K562 (cell line): ENCODE measurements at regions not wholly inside any gene's neighbourhood (a gene's known extent, or its start where the extent isn't known, plus 50 kb on each side); places are given as distances from the start of the nearest gene placed in this dataset.

Source experiments
- ATAC-seq: fragments of 200-7000 bp; cut with Tn5 transposase; 3 replicates; pipeline ENCODE4 v1.9.1; 2020; ENCODE audit warnings: moderate library complexity
- BruUV-seq: library from RNA; stranded (reverse); fragments of 400-500 nt; replicated peaks from 2 replicates; lab custom pipeline; 2021; lab: Mats Ljungman, UMichigan
- CTCF ChIA-PET: fragments of 300-600 bp; formaldehyde crosslinking; extraction: SDS; loops from one replicate; lab custom pipeline; 2021; ENCODE audit warnings: low intra/inter-chr PET ratio; lab: Yijun Ruan, JAX
- POLR2A ChIA-PET: fragments of 300-600, 350-650 bp; sonication (Branson Sonifier 250); formaldehyde crosslinking; extraction: SDS; loops from one replicate; lab custom pipeline; 2021; ENCODE audit warnings: antibody characterized with exemption, inconsistent platforms; lab: Yijun Ruan, JAX
- DNase-seq, 4 experiments: peaks; one replicate each; pipeline versions ENCODE4 v3.0.0 to v3.0.0-alpha.2; 2011 to 2018; ENCODE audit warnings: low spot score in 3 of 4, mixed read lengths in 3 of 4; ENCODE audit errors: extremely low read depth in 1 of 4
- FAIRE-seq: peaks from 2 replicates; lab custom pipeline; 2011; peaks lifted over from hg19 to GRCh38; lab: Jason Lieb, UNC
- H2AFZ ChIP-seq: 2 replicates; pipeline ENCODE4 v1.6.0; 2011; ENCODE audit warnings: low read depth, low read length, control low read depth, inconsistent platforms
- H3K27ac ChIP-seq: fragments of 200-600 bp; 3 replicates; pipeline ENCODE4 v1.8.0; 2011; ENCODE audit warnings: low read depth, mild to moderate bottlenecking, control low read depth, inconsistent platforms, low read length, moderate library complexity, mixed read lengths; ENCODE audit errors: extremely low read depth
- H3K27me3 ChIP-seq, 2 experiments: fragments of 300-600 bp in 1 of 2; 2 replicates in 1 of 2; 3 replicates in 1 of 2; pipeline versions ENCODE4 v1.6.0 to v1.8.0; 2011; ENCODE audit warnings: inconsistent platforms in 2 of 2, low read length in 2 of 2, mild to moderate bottlenecking in 1 of 2, mixed read lengths in 1 of 2, moderate library complexity in 1 of 2; ENCODE audit not compliant: control insufficient read depth in 2 of 2, insufficient read depth in 2 of 2
- H3K36me3 ChIP-seq: fragments of 300-600 bp; 3 replicates; pipeline ENCODE4 v1.8.0; 2011; ENCODE audit warnings: mild to moderate bottlenecking, low read length, inconsistent platforms; ENCODE audit not compliant: control insufficient read depth, insufficient read depth
- H3K4me1 ChIP-seq, 2 experiments: fragments of 200-600 bp in 1 of 2; replicated peaks in 1 of 2; 2 replicates in 1 of 2; 3 replicates in 1 of 2; pipeline versions ENCODE4 v1.5.1 to v1.8.0; 2011; ENCODE audit warnings: inconsistent platforms in 2 of 2, low read length in 2 of 2, mild to moderate bottlenecking in 1 of 2, mixed read lengths in 1 of 2, moderate library complexity in 1 of 2; ENCODE audit not compliant: control insufficient read depth in 2 of 2, insufficient read depth in 2 of 2
- H3K4me2 ChIP-seq: 2 replicates; pipeline ENCODE4 v1.6.1; 2011; ENCODE audit warnings: low read length, control low read depth, inconsistent platforms, mixed read lengths; ENCODE audit not compliant: insufficient read depth
- H3K4me3 ChIP-seq: fragments of 200-600 bp; sonication (generic), shearing (Covaris generic); 2 replicates; pipeline ENCODE4 v1.5.1; 2016; ENCODE audit warnings: control low read depth, inconsistent platforms
- H3K79me2 ChIP-seq: fragments of 200-600 bp; 3 replicates; pipeline ENCODE4 v1.8.0; 2011; ENCODE audit warnings: low read length, inconsistent platforms; ENCODE audit not compliant: control insufficient read depth, insufficient read depth
- H3K9ac ChIP-seq, 2 experiments: 2 replicates each; pipeline versions ENCODE4 v1.6.0 to v1.6.1; 2011; ENCODE audit warnings: low read depth in 2 of 2, low read length in 2 of 2, control low read depth in 1 of 2, inconsistent platforms in 1 of 2, mild to moderate bottlenecking in 1 of 2, mixed read lengths in 1 of 2; ENCODE audit not compliant: insufficient read depth in 1 of 2
- H3K9me1 ChIP-seq: one replicate; pipeline ENCODE4 v1.6.0; 2011; ENCODE audit warnings: inconsistent platforms, mild to moderate bottlenecking, low read length, moderate library complexity; ENCODE audit not compliant: control insufficient read depth, insufficient read depth
- H3K9me3 ChIP-seq: replicated peaks from 2 replicates; pipeline ENCODE4 v1.5.1; 2011; ENCODE audit warnings: low read depth, low read length, inconsistent platforms; ENCODE audit not compliant: control insufficient read depth, insufficient read depth
- H4K20me1 ChIP-seq: replicated peaks from 2 replicates; pipeline ENCODE4 v1.6.1; 2011; ENCODE audit warnings: low read length, inconsistent platforms, mixed read lengths; ENCODE audit not compliant: control insufficient read depth, insufficient read depth
- CHD2 ChIP-seq: IDR thresholded peaks from 2 replicates; pipeline ENCODE4 v1.6.1; 2011; ENCODE audit warnings: low read depth, low read length
- ETV1 ChIP-seq: fragments of 450-650 bp; conservative IDR thresholded peaks from 2 replicates; pipeline ENCODE4 v1.6.1; 2016; ENCODE audit warnings: missing genetic modification characterization, control low read depth, low read depth, missing compliant biosample characterization
- FOXO4 ChIP-seq: fragments of 450-650 bp; formaldehyde crosslinking; IDR thresholded peaks from 2 replicates; pipeline ENCODE4 v1.4.0; 2020; ENCODE audit warnings: mild to moderate bottlenecking, moderate library complexity
- PHTF2 ChIP-seq: fragments of 250-450 bp; sonication (Bioruptor Pico); IDR thresholded peaks from 2 replicates; pipeline ENCODE4 v1.5.0; 2021; ENCODE audit warnings: mild to moderate bottlenecking
- PREB ChIP-seq: sonication (generic); formaldehyde crosslinking; IDR thresholded peaks from 2 replicates; pipeline ENCODE4 v1.8.1; 2023; ENCODE audit warnings: mild to moderate bottlenecking, missing genetic modification reagents
- SMAD4 ChIP-seq: fragments of 250-450 bp; sonication (Bioruptor Pico); conservative IDR thresholded peaks from 2 replicates; pipeline ENCODE4 v1.8.0; 2021; ENCODE audit warnings: inconsistent platforms, mild to moderate bottlenecking, moderate library complexity
- SMARCE1 ChIP-seq: fragments of 450-650 bp; IDR thresholded peaks from 2 replicates; pipeline ENCODE4 v1.7.1; 2016; ENCODE audit warnings: mild to moderate bottlenecking
- ZBTB2 ChIP-seq: fragments of 450-650 bp; IDR thresholded peaks from 2 replicates; pipeline ENCODE4 v1.6.1; 2016; ENCODE audit warnings: antibody characterized with exemption
- ZBTB7A ChIP-seq: IDR thresholded peaks from 2 replicates; pipeline ENCODE4 v1.6.1; 2011; ENCODE audit warnings: low read depth, mild to moderate bottlenecking, low read length, moderate library complexity, borderline replicate concordance; ENCODE audit not compliant: control insufficient read depth
- ZC3H8 ChIP-seq: fragments of 450-650 bp; IDR thresholded peaks from 2 replicates; pipeline ENCODE4 v1.6.1; 2017
- ZFPM2 ChIP-seq: fragments of 250-450 bp; sonication (Bioruptor Pico); IDR thresholded peaks from 2 replicates; pipeline ENCODE4 v1.5.1; 2022; ENCODE audit warnings: mild to moderate bottlenecking
- ZNF12 ChIP-seq: sonication (generic); formaldehyde crosslinking; IDR thresholded peaks from 2 replicates; pipeline ENCODE4 v1.4.0; 2020; ENCODE audit warnings: mild to moderate bottlenecking, missing genetic modification reagents
- ZNF431 ChIP-seq: sonication (generic); formaldehyde crosslinking; IDR thresholded peaks from 2 replicates; pipeline ENCODE4 v1.8.0; 2022; ENCODE audit warnings: mild to moderate bottlenecking, missing genetic modification reagents
- WGBS: fragments of 100-300 bp; shearing (Covaris generic); methylation state at CpG from one replicate; pipeline ENCODE4 v1.1.6; 2016; ENCODE audit warnings: low coverage, mixed read lengths; ENCODE audit not compliant: insufficient coverage; ENCODE audit errors: missing lambda C conversion rate; 5-methylcytosine and 5-hydroxymethylcytosine counted together
- in situ Hi-C: fragments of 300-500 bp; cut with MboI; formaldehyde crosslinking; loops from 4 replicates; pipeline ENCODE4 v1.15.0; 2018; ENCODE audit warnings: inconsistent platforms, mixed read lengths
- intact Hi-C: fragments of 100-400 bp; cut with micrococcal nuclease; formaldehyde crosslinking; loops from 2 replicates; pipeline ENCODE4 v1.14.2; 2022

GRCh38 chr20:58103517-58103904, 124.9 kb downstream of the ANKRD60 start:
- Histone ChIP-seq H2AFZ (no peak overlapping the region), H3K9ac (no peak overlapping the region), H4K20me1 (no peaks in the 10 kb centered on the region; the same call in 1 of the 2 replicates), H3K4me1 (no peaks in the 10 kb centered on the region), H3K9me1 (no peaks in the 10 kb centered on the region), H3K36me3 (no peaks in the 10 kb centered on the region), H3K27ac (no peak overlapping the region), H3K9me3 (no peaks in the 10 kb centered on the region), H3K27me3 (peaks cover 2 to 32% of the 10 kb centered on the region in 2 experiments; a peak in 4 of 5 replicates), H3K79me2 (no peaks in the 10 kb centered on the region), H3K4me3 (no peak overlapping the region), H3K4me2 (no peak overlapping the region)
- TF ChIP-seq FOXO4 (CRISPR knock-in tag) (no peak), ZFPM2 (CRISPR knock-in tag) (no peak), ZBTB2 (no peak), ETV1 (tag) (no peak), ZNF12 (CRISPR knock-in tag) (no peak), ZNF431 (CRISPR knock-in tag) (no peak), SMAD4 (no peak), ZBTB7A (no peak), CHD2 (no peak), ZC3H8 (no peak), PHTF2 (CRISPR knock-in tag) (no peak), SMARCE1 (no peak), PREB (CRISPR knock-in tag) (no peak)
- intact Hi-C loops (no loop called here), in situ Hi-C loops (no loop called here)
- no TSS peak for BruUV-seq
- CTCF ChIA-PET: no interaction called here
- 1% methylated on average over 6 of the region's 6 CpGs for WGBS
- DNase-seq: no peak
- FAIRE-seq: no peak
- ATAC-seq: no peak
- POLR2A ChIA-PET: no interaction called here
